ENCODE measurements at regions not wholly inside any gene's neighbourhood (a gene's known extent, or its start where the extent isn't known, plus 50 kb on each side); places are given as distances from the start of the nearest gene placed in this dataset.

GRCh38 chr4:79046016-79046592 lies 106.9 kb upstream of the PAQR3 start:
- intact Hi-C loops (cut with DNase I) = no loop called here
- no peak for DNase-seq (ENCODE audit: low spot score)

GRCh38 chr4:79044141-79044659 lies 105.0 kb upstream of the PAQR3 start:
- no peak for DNase-seq (ENCODE audit: low spot score)
- intact Hi-C loops (cut with DNase I) = no loop called here

GRCh38 chr4:79043138-79043537 lies 103.9 kb upstream of the PAQR3 start:
- intact Hi-C loops (cut with DNase I) = loop anchor here (2.0 kb wide), 1 partner anchor 534 kb away; no protein-coding TSS in a partner anchor
- no peak for DNase-seq (ENCODE audit: low spot score)

- DNase-seq (ENCODE audit: low spot score) = no peak
- intact Hi-C loops (cut with DNase I) = loop anchor here (2.0 kb wide), 1 partner anchor 535 kb away; no protein-coding TSS in a partner anchor
These were observed 102.9 kb upstream of the PAQR3 start for GRCh38 chr4:79042079-79042674.

GRCh38 chr4:79034544-79034943 lies 95.3 kb upstream of the PAQR3 start:
- intact Hi-C loops (cut with DNase I) = no loop called here
- no peak for DNase-seq (ENCODE audit: low spot score)

- intact Hi-C loops (cut with DNase I) = no loop called here
- DNase-seq (ENCODE audit: low spot score) = no peak
These were observed 91.7 kb upstream of the PAQR3 start for GRCh38 chr4:79030973-79031372.

GRCh38 chr4:79027656-79028055 lies 88.4 kb upstream of the PAQR3 start:
- intact Hi-C loops (cut with DNase I) = no loop called here
- no peak for DNase-seq (ENCODE audit: low spot score)

- intact Hi-C loops (cut with DNase I) = no loop called here
- no peak for DNase-seq (ENCODE audit: low spot score)
These were observed 85.9 kb upstream of the PAQR3 start for GRCh38 chr4:79025170-79025569.

GRCh38 chr4:79023799-79024770 lies 84.8 kb upstream of the PAQR3 start:
- no peak for DNase-seq (ENCODE audit: low spot score)
- intact Hi-C loops (cut with DNase I) = no loop called here

- DNase-seq (ENCODE audit: low spot score) = no peak
- intact Hi-C loops (cut with DNase I) = no loop called here
These were observed 83.3 kb upstream of the PAQR3 start for GRCh38 chr4:79022529-79022928.

GRCh38 chr4:79017481-79017880 lies 78.2 kb upstream of the PAQR3 start:
- no peak for DNase-seq (ENCODE audit: low spot score)
- intact Hi-C loops (cut with DNase I) = no loop called here

- intact Hi-C loops (cut with DNase I) = no loop called here
- no peak for DNase-seq (ENCODE audit: low spot score)
These were observed 77.6 kb upstream of the PAQR3 start for GRCh38 chr4:79016878-79017277.

- intact Hi-C loops (cut with DNase I) = no loop called here
- DNase-seq (ENCODE audit: low spot score) = no peak
These were observed 76.2 kb upstream of the PAQR3 start for GRCh38 chr4:79015411-79015810.

GRCh38 chr4:79014230-79014629 lies 75.0 kb upstream of the PAQR3 start:
- DNase-seq (ENCODE audit: low spot score) = no peak
- intact Hi-C loops (cut with DNase I) = no loop called here

- DNase-seq (ENCODE audit: low spot score) = no peak
- intact Hi-C loops (cut with DNase I) = no loop called here
These were observed 74.5 kb upstream of the PAQR3 start for GRCh38 chr4:79013756-79014155.

GRCh38 chr4:78990938-78991810 lies 51.9 kb upstream of the PAQR3 start:
- no peak for DNase-seq (ENCODE audit: low spot score)
- intact Hi-C loops (cut with DNase I) = no loop called here

- no peak for DNase-seq (ENCODE audit: low spot score)
- intact Hi-C loops (cut with DNase I) = no loop called here
These were observed 50.5 kb upstream of the PAQR3 start for GRCh38 chr4:78989697-78990270.

Measured in cardiac septum (tissue), 1 donor.